ENCODE measurements at regions not wholly inside any gene's neighbourhood (a gene's known extent, or its start where the extent isn't known, plus 50 kb on each side); places are given as distances from the start of the nearest gene placed in this dataset.
"Not testable (repeated sequence)": the region's sequence is repeated elsewhere in the genome, so short reads cannot be mapped to it uniquely, and the experiment has no call there.

GRCh38 chr9:40097992-40098391 lies 742.5 kb downstream of the SPATA31A1 start:
- H3K4me1 ChIP-seq (ENCODE audit: control insufficient read depth, insufficient read depth, low read length); SMC1A ChIA-PET (ENCODE audit: uncharacterized antibody, unreplicated experiment); H4K20me1 ChIP-seq (ENCODE audit: control insufficient read depth, insufficient read depth); intact Hi-C loops (cut with micrococcal nuclease; ENCODE audit: unreplicated experiment); H3K4me2 ChIP-seq (ENCODE audit: control insufficient read depth, insufficient read depth); H3K9ac ChIP-seq (ENCODE audit: control insufficient read depth, insufficient read depth, low read length); H3K27me3 ChIP-seq (replicated peaks in 1 of 2; ENCODE audit: control insufficient read depth in 2 of 2, insufficient read depth in 2 of 2, low read length in 1 of 2); H3K36me3 ChIP-seq (ENCODE audit: control insufficient read depth in 2 of 2, insufficient read depth in 2 of 2, low read length in 1 of 2); CTCF ChIA-PET; BruUV-seq (replicated peaks); H3K27ac ChIP-seq (ENCODE audit: control insufficient read depth, insufficient read depth); DNase-seq (ENCODE audit: low read depth, low spot score); RAD21 ChIA-PET (ENCODE audit: unreplicated experiment); H3K4me3 ChIP-seq; POLR2A ChIA-PET; FAIRE-seq; in situ Hi-C loops (cut with MboI); H3K79me2 ChIP-seq (ENCODE audit: control insufficient read depth, insufficient read depth, low read length); H2AFZ ChIP-seq (ENCODE audit: control insufficient read depth, low read depth, low read length); ATAC-seq; H3K9me3 ChIP-seq (replicated peaks; ENCODE audit: control insufficient read depth, insufficient read depth, low read length): not testable (repeated sequence)
- 89% methylated on average over 2 of the region's 2 CpGs for WGBS (ENCODE audit: insufficient coverage, insufficient replicate concordance, low lambda C conversion rate, missing lambda C conversion rate)

- H3K9ac ChIP-seq (ENCODE audit: control insufficient read depth, insufficient read depth, low read length); SMC1A ChIA-PET (ENCODE audit: uncharacterized antibody, unreplicated experiment); H3K27me3 ChIP-seq (replicated peaks in 1 of 2; ENCODE audit: control insufficient read depth in 2 of 2, insufficient read depth in 2 of 2, low read length in 1 of 2); H4K20me1 ChIP-seq (ENCODE audit: control insufficient read depth, insufficient read depth); FAIRE-seq; intact Hi-C loops (cut with micrococcal nuclease; ENCODE audit: unreplicated experiment); POLR2A ChIA-PET; CTCF ChIA-PET; H2AFZ ChIP-seq (ENCODE audit: control insufficient read depth, low read depth, low read length); RAD21 ChIA-PET (ENCODE audit: unreplicated experiment); H3K4me3 ChIP-seq; H3K4me1 ChIP-seq (ENCODE audit: control insufficient read depth, insufficient read depth, low read length); BruUV-seq (replicated peaks); H3K9me3 ChIP-seq (replicated peaks; ENCODE audit: control insufficient read depth, insufficient read depth, low read length); DNase-seq (ENCODE audit: low read depth, low spot score); H3K79me2 ChIP-seq (ENCODE audit: control insufficient read depth, insufficient read depth, low read length); in situ Hi-C loops (cut with MboI); H3K27ac ChIP-seq (ENCODE audit: control insufficient read depth, insufficient read depth); H3K4me2 ChIP-seq (ENCODE audit: control insufficient read depth, insufficient read depth); H3K36me3 ChIP-seq (ENCODE audit: control insufficient read depth in 2 of 2, insufficient read depth in 2 of 2, low read length in 1 of 2): not testable (repeated sequence)
- peak; percentile 91 for ATAC-seq
- WGBS (ENCODE audit: insufficient coverage, insufficient replicate concordance, low lambda C conversion rate, missing lambda C conversion rate): no CpG with 5 or more reads among the region's 71 CpGs
Observed at GRCh38 chr9:40106003-40106782, 750.7 kb downstream of the SPATA31A1 start.

- in situ Hi-C loops (cut with MboI); BruUV-seq (replicated peaks): not testable (repeated sequence)
Observed at GRCh38 chr9:40106783-40107248, 751.3 kb downstream of the SPATA31A1 start.

GRCh38 chr9:40107251-40107650 lies 751.8 kb downstream of the SPATA31A1 start:
- H3K4me3 ChIP-seq; H3K9ac ChIP-seq (ENCODE audit: control insufficient read depth, insufficient read depth, low read length); RAD21 ChIA-PET (ENCODE audit: unreplicated experiment); H3K79me2 ChIP-seq (ENCODE audit: control insufficient read depth, insufficient read depth, low read length); H3K27ac ChIP-seq (ENCODE audit: control insufficient read depth, insufficient read depth); H3K4me2 ChIP-seq (ENCODE audit: control insufficient read depth, insufficient read depth); H3K4me1 ChIP-seq (ENCODE audit: control insufficient read depth, insufficient read depth, low read length); ATAC-seq; CTCF ChIA-PET; DNase-seq (ENCODE audit: low read depth, low spot score); H4K20me1 ChIP-seq (ENCODE audit: control insufficient read depth, insufficient read depth); H3K27me3 ChIP-seq (replicated peaks in 1 of 2; ENCODE audit: control insufficient read depth in 2 of 2, insufficient read depth in 2 of 2, low read length in 1 of 2); H3K9me3 ChIP-seq (replicated peaks; ENCODE audit: control insufficient read depth, insufficient read depth, low read length); H2AFZ ChIP-seq (ENCODE audit: control insufficient read depth, low read depth, low read length); POLR2A ChIA-PET; intact Hi-C loops (cut with micrococcal nuclease; ENCODE audit: unreplicated experiment); in situ Hi-C loops (cut with MboI); BruUV-seq (replicated peaks); H3K36me3 ChIP-seq (ENCODE audit: control insufficient read depth in 2 of 2, insufficient read depth in 2 of 2, low read length in 1 of 2); FAIRE-seq; SMC1A ChIA-PET (ENCODE audit: uncharacterized antibody, unreplicated experiment): not testable (repeated sequence)
- no CpG with 5 or more reads among the region's 26 CpGs for WGBS (ENCODE audit: insufficient coverage, insufficient replicate concordance, low lambda C conversion rate, missing lambda C conversion rate)

More at GRCh38 chr9:40106783-40107248, 751.3 kb downstream of the SPATA31A1 start:
- H3K27me3 ChIP-seq (replicated peaks in 1 of 2; ENCODE audit: control insufficient read depth in 2 of 2, insufficient read depth in 2 of 2, low read length in 1 of 2); POLR2A ChIA-PET; H3K36me3 ChIP-seq (ENCODE audit: control insufficient read depth in 2 of 2, insufficient read depth in 2 of 2, low read length in 1 of 2); H3K27ac ChIP-seq (ENCODE audit: control insufficient read depth, insufficient read depth); CTCF ChIA-PET; SMC1A ChIA-PET (ENCODE audit: uncharacterized antibody, unreplicated experiment); FAIRE-seq; RAD21 ChIA-PET (ENCODE audit: unreplicated experiment); H3K79me2 ChIP-seq (ENCODE audit: control insufficient read depth, insufficient read depth, low read length); H3K4me3 ChIP-seq; intact Hi-C loops (cut with micrococcal nuclease; ENCODE audit: unreplicated experiment); DNase-seq (ENCODE audit: low read depth, low spot score); H3K9me3 ChIP-seq (replicated peaks; ENCODE audit: control insufficient read depth, insufficient read depth, low read length); ATAC-seq; H3K4me2 ChIP-seq (ENCODE audit: control insufficient read depth, insufficient read depth); H4K20me1 ChIP-seq (ENCODE audit: control insufficient read depth, insufficient read depth); H3K4me1 ChIP-seq (ENCODE audit: control insufficient read depth, insufficient read depth, low read length); H2AFZ ChIP-seq (ENCODE audit: control insufficient read depth, low read depth, low read length); H3K9ac ChIP-seq (ENCODE audit: control insufficient read depth, insufficient read depth, low read length): not testable (repeated sequence)
- WGBS (ENCODE audit: insufficient coverage, insufficient replicate concordance, low lambda C conversion rate, missing lambda C conversion rate): no CpG with 5 or more reads among the region's 33 CpGs
